ENCODE measurements at regions not wholly inside any gene's neighbourhood (a gene's known extent, or its start where the extent isn't known, plus 50 kb on each side); places are given as distances from the start of the nearest gene placed in this dataset.

- DNase-seq: no peak
Measured at GRCh38 chr5:158644301-158644700, 455.4 kb downstream of the EBF1 start.

GRCh38 chr5:158643840-158644239 lies 455.9 kb downstream of the EBF1 start:
- DNase-seq: no peak

- DNase-seq: peak; percentile 78
Measured at GRCh38 chr5:158642879-158643278, 456.8 kb downstream of the EBF1 start.

- no peak for DNase-seq
Measured at GRCh38 chr5:158641016-158641415, 458.7 kb downstream of the EBF1 start.

GRCh38 chr5:158640593-158640980 lies 459.1 kb downstream of the EBF1 start:
- no peak for DNase-seq

- DNase-seq: no peak
Measured at GRCh38 chr5:158639881-158640592, 459.7 kb downstream of the EBF1 start.

- no peak for DNase-seq
Measured at GRCh38 chr5:158638396-158638795, 461.3 kb downstream of the EBF1 start.

GRCh38 chr5:158637039-158637438 lies 462.7 kb downstream of the EBF1 start:
- DNase-seq: no peak

GRCh38 chr5:158635565-158635964 lies 464.2 kb downstream of the EBF1 start:
- DNase-seq: no peak

GRCh38 chr5:158634714-158635113 lies 465.0 kb downstream of the EBF1 start:
- DNase-seq: no peak

- DNase-seq: no peak
Measured at GRCh38 chr5:158629591-158630312, 470.0 kb downstream of the EBF1 start.

- DNase-seq: no peak
Measured at GRCh38 chr5:158626718-158627117, 473.0 kb downstream of the EBF1 start.

- DNase-seq: peak; percentile 55
Measured at GRCh38 chr5:158623971-158624370, 475.7 kb downstream of the EBF1 start.

- DNase-seq: no peak
Measured at GRCh38 chr5:158621391-158621790, 478.3 kb downstream of the EBF1 start.

- no peak for DNase-seq
Measured at GRCh38 chr5:158619083-158619788, 480.5 kb downstream of the EBF1 start.

- no peak for DNase-seq
Measured at GRCh38 chr5:158618256-158618655, 481.5 kb downstream of the EBF1 start.

GRCh38 chr5:158616707-158617106 lies 483.0 kb downstream of the EBF1 start:
- DNase-seq: no peak

- no peak for DNase-seq
Measured at GRCh38 chr5:158614951-158615350, 484.8 kb downstream of the EBF1 start.

- no peak for DNase-seq
Measured at GRCh38 chr5:158611581-158611980, 488.1 kb downstream of the EBF1 start.

- DNase-seq: no peak
Measured at GRCh38 chr5:158610051-158610415, 489.7 kb downstream of the EBF1 start.

- no peak for DNase-seq
Measured at GRCh38 chr5:158609333-158610050, 490.2 kb downstream of the EBF1 start.

- no peak for DNase-seq
Measured at GRCh38 chr5:158607088-158607487, 492.6 kb downstream of the EBF1 start.

GRCh38 chr5:158606233-158606632 lies 493.5 kb downstream of the EBF1 start:
- DNase-seq: no peak

All from NCI-H2171 treated with DMSO at 0.1 percent for 48 hours (cell line).